ENCODE measurements at regions not wholly inside any gene's neighbourhood (a gene's known extent, or its start where the extent isn't known, plus 50 kb on each side); places are given as distances from the start of the nearest gene placed in this dataset.

GRCh38 chr13:99055735-99056134, 77.9 kb upstream of the DOCK9 start:
- DNase-seq, result no peak

GRCh38 chr13:99056381-99057014, 78.6 kb upstream of the DOCK9 start:
- no peak for DNase-seq

- no peak for DNase-seq
Observed at GRCh38 chr13:99057310-99057975, 79.6 kb upstream of the DOCK9 start.

- DNase-seq, result no peak
Observed at GRCh38 chr13:99058527-99059495, 80.9 kb upstream of the DOCK9 start.

GRCh38 chr13:99059498-99060075, 81.7 kb upstream of the DOCK9 start:
- DNase-seq, result no peak

GRCh38 chr13:99061411-99061810, 83.5 kb upstream of the DOCK9 start:
- DNase-seq, result no peak

- no peak for DNase-seq
Observed at GRCh38 chr13:99062593-99062992, 84.7 kb upstream of the DOCK9 start.

GRCh38 chr13:99063178-99063577, 85.3 kb upstream of the DOCK9 start:
- no peak for DNase-seq

GRCh38 chr13:99063952-99064351, 86.1 kb upstream of the DOCK9 start:
- DNase-seq, result no peak

- no peak for DNase-seq
Observed at GRCh38 chr13:99064624-99065234, 86.9 kb upstream of the DOCK9 start.

- no peak for DNase-seq
Observed at GRCh38 chr13:99065235-99066015, 87.6 kb upstream of the DOCK9 start.

- DNase-seq, result no peak
Observed at GRCh38 chr13:99066219-99066618, 88.4 kb upstream of the DOCK9 start.

GRCh38 chr13:99067159-99067985, 89.5 kb upstream of the DOCK9 start:
- no peak for DNase-seq

- no peak for DNase-seq
Observed at GRCh38 chr13:99071211-99071610, 93.3 kb upstream of the DOCK9 start.

- no peak for DNase-seq
Observed at GRCh38 chr13:99071666-99072065, 93.8 kb upstream of the DOCK9 start.

- DNase-seq, result no peak
Observed at GRCh38 chr13:99072356-99072755, 94.5 kb upstream of the DOCK9 start.

GRCh38 chr13:99072941-99073340, 95.1 kb upstream of the DOCK9 start:
- no peak for DNase-seq

- no peak for DNase-seq
Observed at GRCh38 chr13:99074693-99075092, 96.8 kb upstream of the DOCK9 start.

GRCh38 chr13:99075268-99076191, 97.7 kb upstream of the DOCK9 start:
- no peak for DNase-seq
